ENCODE measurements at regions not wholly inside any gene's neighbourhood (a gene's known extent, or its start where the extent isn't known, plus 50 kb on each side); places are given as distances from the start of the nearest gene placed in this dataset.
"Not testable (repeated sequence)": the region's sequence is repeated elsewhere in the genome, so short reads cannot be mapped to it uniquely, and the experiment has no call there.

- no peak overlapping the region for H3K4me3 Mint-ChIP-seq
- no peak overlapping the region for H3K27ac Mint-ChIP-seq
- H3K36me3 Mint-ChIP-seq (ENCODE audit: low read depth) = no peaks in the 10 kb centered on the region
- TF ChIP-seq, protein P1, sequence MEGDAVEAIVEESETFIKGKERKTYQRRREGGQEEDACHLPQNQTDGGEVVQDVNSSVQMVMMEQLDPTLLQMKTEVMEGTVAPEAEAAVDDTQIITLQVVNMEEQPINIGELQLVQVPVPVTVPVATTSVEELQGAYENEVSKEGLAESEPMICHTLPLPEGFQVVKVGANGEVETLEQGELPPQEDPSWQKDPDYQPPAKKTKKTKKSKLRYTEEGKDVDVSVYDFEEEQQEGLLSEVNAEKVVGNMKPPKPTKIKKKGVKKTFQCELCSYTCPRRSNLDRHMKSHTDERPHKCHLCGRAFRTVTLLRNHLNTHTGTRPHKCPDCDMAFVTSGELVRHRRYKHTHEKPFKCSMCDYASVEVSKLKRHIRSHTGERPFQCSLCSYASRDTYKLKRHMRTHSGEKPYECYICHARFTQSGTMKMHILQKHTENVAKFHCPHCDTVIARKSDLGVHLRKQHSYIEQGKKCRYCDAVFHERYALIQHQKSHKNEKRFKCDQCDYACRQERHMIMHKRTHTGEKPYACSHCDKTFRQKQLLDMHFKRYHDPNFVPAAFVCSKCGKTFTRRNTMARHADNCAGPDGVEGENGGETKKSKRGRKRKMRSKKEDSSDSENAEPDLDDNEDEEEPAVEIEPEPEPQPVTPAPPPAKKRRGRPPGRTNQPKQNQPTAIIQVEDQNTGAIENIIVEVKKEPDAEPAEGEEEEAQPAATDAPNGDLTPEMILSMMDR (IDR thresholded peaks at IDR 0.05; ENCODE audit: unreplicated experiment in 3 of 3) = no peak
- H3K9me3 Mint-ChIP-seq = no peaks in the 10 kb centered on the region
- peaks cover 22% of the 10 kb centered on the region for H3K27me3 Mint-ChIP-seq (ENCODE audit: low read depth)
- H3K4me1 Mint-ChIP-seq = no peaks in the 10 kb centered on the region
Observed at GRCh38 chr20:56909918-56910714, 281.0 kb downstream of the TFAP2C start.

DNA sequence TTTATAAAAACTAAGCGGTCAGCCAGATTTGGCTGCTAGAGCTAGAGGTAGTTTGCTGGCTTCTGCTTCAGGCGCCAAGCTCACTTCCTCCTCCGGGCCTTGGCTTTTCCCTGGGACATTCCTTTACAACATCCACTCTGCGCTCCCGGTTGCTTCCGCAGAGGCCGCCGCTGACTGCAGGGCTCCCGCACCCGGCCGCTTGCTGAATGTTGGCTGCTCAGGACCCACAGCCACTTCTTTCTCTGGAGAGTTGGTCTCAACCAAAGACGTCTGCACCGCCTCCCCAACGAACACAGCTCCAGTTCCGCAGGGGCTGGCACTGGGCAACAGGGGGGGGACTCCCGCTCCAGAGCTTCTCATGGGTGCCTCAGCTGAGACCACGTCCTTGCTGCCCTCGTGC lies 282.8 kb downstream of the TFAP2C start:
- Mint-ChIP-seq H3K27me3 (ENCODE audit: low read depth) (peaks cover 28% of the 10 kb centered on the region), H3K36me3 (ENCODE audit: low read depth) (no peaks in the 10 kb centered on the region), H3K4me1 (no peaks in the 10 kb centered on the region), H3K4me3 (no peak overlapping the region), H3K9me3 (no peaks in the 10 kb centered on the region), H3K27ac (no peak overlapping the region)
- TF ChIP-seq, protein P1 (IDR thresholded peaks at IDR 0.05; ENCODE audit: unreplicated experiment in 3 of 3) = no peak

DNA sequence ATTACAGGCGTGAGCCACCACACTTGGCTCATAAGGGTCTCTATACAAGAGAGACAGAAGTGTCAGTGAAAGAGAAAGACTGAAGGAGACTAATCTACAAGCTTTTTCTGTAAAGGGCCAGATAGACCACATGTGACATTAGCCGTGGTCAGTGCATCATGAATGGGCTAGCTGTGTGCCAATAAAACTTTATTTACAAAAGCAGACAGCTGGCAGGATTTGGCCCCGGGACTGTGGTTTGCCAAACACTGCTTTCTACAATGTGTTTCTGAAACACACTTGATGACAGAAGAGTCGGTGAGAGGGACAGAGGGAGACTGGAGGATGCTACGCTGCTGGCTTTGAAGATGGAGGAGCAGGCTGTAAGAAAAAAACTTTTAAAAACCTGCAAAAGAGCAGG lies 285.4 kb downstream of the TFAP2C start:
- Mint-ChIP-seq H3K36me3 (ENCODE audit: low read depth) (no peaks in the 10 kb centered on the region), H3K4me1 (peaks cover 9% of the 10 kb centered on the region)

DNA sequence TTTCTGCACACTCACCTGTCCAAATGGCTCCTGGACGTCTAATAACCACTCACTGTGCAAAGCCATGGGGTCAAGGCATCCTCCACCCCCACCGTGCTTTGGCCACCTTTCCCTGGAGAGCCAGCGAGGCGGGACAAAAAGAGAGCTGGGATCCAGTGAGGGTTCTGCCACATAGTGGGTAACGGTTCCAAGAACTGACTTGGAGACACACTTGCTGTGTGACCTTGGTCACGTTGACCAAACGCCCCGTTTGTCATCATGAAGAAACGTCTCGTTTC lies 287.2 kb downstream of the TFAP2C start:
- Mint-ChIP-seq H3K4me1 (peaks cover 9% of the 10 kb centered on the region), H3K9me3 (no peaks in the 10 kb centered on the region)
- TF ChIP-seq, protein P1 (IDR thresholded peaks at IDR 0.05; ENCODE audit: unreplicated experiment in 3 of 3) = no peak

More for the DNA sequence above, 285.4 kb downstream of the TFAP2C start:
- TF ChIP-seq, protein P1 (IDR thresholded peaks at IDR 0.05; ENCODE audit: unreplicated experiment in 3 of 3) = no peak
- no peak overlapping the region for H3K4me3 Mint-ChIP-seq
- H3K9me3 Mint-ChIP-seq = no peaks in the 10 kb centered on the region
- peaks cover 40% of the 10 kb centered on the region for H3K27me3 Mint-ChIP-seq (ENCODE audit: low read depth)
- no peak overlapping the region for H3K27ac Mint-ChIP-seq

DNA sequence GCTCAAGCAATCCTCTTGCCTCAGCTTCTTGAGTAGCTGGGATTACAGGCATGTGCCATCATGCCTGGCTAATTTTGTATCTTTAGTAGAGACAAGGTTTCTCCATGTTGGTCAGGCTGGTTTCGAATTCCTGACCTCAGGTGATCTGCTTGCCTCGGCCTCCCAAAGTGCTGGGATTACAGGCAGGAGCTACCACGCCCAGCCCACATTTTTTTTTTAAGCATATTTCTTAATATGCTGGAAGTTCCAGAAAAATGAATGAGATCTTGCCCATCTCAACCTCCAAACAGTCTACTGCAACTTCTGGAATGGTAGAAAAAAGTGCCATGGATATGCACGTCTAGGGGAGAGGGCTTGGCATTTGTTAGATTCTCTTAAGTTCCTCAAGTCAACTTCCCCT lies 290.9 kb downstream of the TFAP2C start:
- not testable (repeated sequence) for H3K27ac Mint-ChIP-seq; H3K9me3 Mint-ChIP-seq; H3K36me3 Mint-ChIP-seq (ENCODE audit: low read depth); H3K4me3 Mint-ChIP-seq
- Mint-ChIP-seq H3K4me1 (peaks cover 17% of the 10 kb centered on the region), H3K27me3 (ENCODE audit: low read depth) (peaks cover 77% of the 10 kb centered on the region)

More for the DNA sequence above, 287.2 kb downstream of the TFAP2C start:
- no peaks in the 10 kb centered on the region for H3K36me3 Mint-ChIP-seq (ENCODE audit: low read depth)
- H3K4me3 Mint-ChIP-seq = no peak overlapping the region
- no peak overlapping the region for H3K27ac Mint-ChIP-seq
- H3K27me3 Mint-ChIP-seq (ENCODE audit: low read depth) = peaks cover 50% of the 10 kb centered on the region

- Mint-ChIP-seq H3K27me3 (ENCODE audit: low read depth) (peaks cover 89% of the 10 kb centered on the region), H3K27ac (no peak overlapping the region), H3K9me3 (peaks cover 3% of the 10 kb centered on the region), H3K4me1 (peaks cover 21% of the 10 kb centered on the region), H3K4me3 (no peak overlapping the region), H3K36me3 (ENCODE audit: low read depth) (no peaks in the 10 kb centered on the region)
- TF ChIP-seq, protein P1 (IDR thresholded peaks at IDR 0.05; ENCODE audit: unreplicated experiment in 3 of 3) = no peak
Observed at GRCh38 chr20:56922497-56922896, 293.4 kb downstream of the TFAP2C start.

Measured in nephron (organoid).